ENCODE measurements at regions not wholly inside any gene's neighbourhood (a gene's known extent, or its start where the extent isn't known, plus 50 kb on each side); places are given as distances from the start of the nearest gene placed in this dataset.

GRCh38 chr18:70523035-70523791 lies 234.4 kb downstream of the SOCS6 start:
- TF ChIP-seq, protein P1, sequence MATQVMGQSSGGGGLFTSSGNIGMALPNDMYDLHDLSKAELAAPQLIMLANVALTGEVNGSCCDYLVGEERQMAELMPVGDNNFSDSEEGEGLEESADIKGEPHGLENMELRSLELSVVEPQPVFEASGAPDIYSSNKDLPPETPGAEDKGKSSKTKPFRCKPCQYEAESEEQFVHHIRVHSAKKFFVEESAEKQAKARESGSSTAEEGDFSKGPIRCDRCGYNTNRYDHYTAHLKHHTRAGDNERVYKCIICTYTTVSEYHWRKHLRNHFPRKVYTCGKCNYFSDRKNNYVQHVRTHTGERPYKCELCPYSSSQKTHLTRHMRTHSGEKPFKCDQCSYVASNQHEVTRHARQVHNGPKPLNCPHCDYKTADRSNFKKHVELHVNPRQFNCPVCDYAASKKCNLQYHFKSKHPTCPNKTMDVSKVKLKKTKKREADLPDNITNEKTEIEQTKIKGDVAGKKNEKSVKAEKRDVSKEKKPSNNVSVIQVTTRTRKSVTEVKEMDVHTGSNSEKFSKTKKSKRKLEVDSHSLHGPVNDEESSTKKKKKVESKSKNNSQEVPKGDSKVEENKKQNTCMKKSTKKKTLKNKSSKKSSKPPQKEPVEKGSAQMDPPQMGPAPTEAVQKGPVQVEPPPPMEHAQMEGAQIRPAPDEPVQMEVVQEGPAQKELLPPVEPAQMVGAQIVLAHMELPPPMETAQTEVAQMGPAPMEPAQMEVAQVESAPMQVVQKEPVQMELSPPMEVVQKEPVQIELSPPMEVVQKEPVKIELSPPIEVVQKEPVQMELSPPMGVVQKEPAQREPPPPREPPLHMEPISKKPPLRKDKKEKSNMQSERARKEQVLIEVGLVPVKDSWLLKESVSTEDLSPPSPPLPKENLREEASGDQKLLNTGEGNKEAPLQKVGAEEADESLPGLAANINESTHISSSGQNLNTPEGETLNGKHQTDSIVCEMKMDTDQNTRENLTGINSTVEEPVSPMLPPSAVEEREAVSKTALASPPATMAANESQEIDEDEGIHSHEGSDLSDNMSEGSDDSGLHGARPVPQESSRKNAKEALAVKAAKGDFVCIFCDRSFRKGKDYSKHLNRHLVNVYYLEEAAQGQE (IDR thresholded peaks at IDR 0.05; ENCODE audit: insufficient read depth in 1 of 2, low read depth in 2 of 2, low read length in 1 of 2): no peak
- TF ChIP-seq SIN3A (IDR thresholded peaks at IDR 0.05; ENCODE audit: borderline replicate concordance, insufficient read depth, low read depth, low read length): no peak
- TF ChIP-seq TCF7L2 (IDR thresholded peaks at IDR 0.05; ENCODE audit: low read depth, low read length): peak; percentile 87
- TF ChIP-seq POLR2AphosphoS5 (IDR thresholded peaks at IDR 0.05; ENCODE audit: low read depth, low read length): peak; percentile 72
- TF ChIP-seq, protein P2, sequence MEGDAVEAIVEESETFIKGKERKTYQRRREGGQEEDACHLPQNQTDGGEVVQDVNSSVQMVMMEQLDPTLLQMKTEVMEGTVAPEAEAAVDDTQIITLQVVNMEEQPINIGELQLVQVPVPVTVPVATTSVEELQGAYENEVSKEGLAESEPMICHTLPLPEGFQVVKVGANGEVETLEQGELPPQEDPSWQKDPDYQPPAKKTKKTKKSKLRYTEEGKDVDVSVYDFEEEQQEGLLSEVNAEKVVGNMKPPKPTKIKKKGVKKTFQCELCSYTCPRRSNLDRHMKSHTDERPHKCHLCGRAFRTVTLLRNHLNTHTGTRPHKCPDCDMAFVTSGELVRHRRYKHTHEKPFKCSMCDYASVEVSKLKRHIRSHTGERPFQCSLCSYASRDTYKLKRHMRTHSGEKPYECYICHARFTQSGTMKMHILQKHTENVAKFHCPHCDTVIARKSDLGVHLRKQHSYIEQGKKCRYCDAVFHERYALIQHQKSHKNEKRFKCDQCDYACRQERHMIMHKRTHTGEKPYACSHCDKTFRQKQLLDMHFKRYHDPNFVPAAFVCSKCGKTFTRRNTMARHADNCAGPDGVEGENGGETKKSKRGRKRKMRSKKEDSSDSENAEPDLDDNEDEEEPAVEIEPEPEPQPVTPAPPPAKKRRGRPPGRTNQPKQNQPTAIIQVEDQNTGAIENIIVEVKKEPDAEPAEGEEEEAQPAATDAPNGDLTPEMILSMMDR (IDR thresholded peaks at IDR 0.05): no peak
- H3K27ac ChIP-seq (ENCODE audit: low read length): peak overlapping the region; percentile 85
- ATAC-seq (peak; percentile 97), DNase-seq (ENCODE audit: low read depth, low spot score) (no peak)
- ChIA-PET POLR2A (no interaction called here), CTCF (no interaction called here)
- H3K27me3 ChIP-seq (ENCODE audit: control insufficient read depth, insufficient read depth, low read length): no peaks in the 10 kb centered on the region
- H3K4me1 ChIP-seq (ENCODE audit: control insufficient read depth, insufficient read depth, low read length): peaks cover 35% of the 10 kb centered on the region
- intact Hi-C loops (cut with micrococcal nuclease; ENCODE audit: unreplicated experiment) (no loop called here), in situ Hi-C loops (cut with HindIII; ENCODE audit: low pct_unique_long_range_greater_than_20kb, low sequenced_read_pairs) (no loop called here)
- H3K4me3 ChIP-seq (ENCODE audit: low read depth in 2 of 2, low read length in 2 of 2): peak overlapping the region in 1 of 2 experiments; percentile 18; a peak in 1 of 4 replicates
- no peaks in the 10 kb centered on the region for H3K36me3 ChIP-seq (ENCODE audit: control insufficient read depth, insufficient read depth, low read length)
- H3K9me3 ChIP-seq (ENCODE audit: control insufficient read depth, insufficient read depth, low read depth, low read length): no peaks in the 10 kb centered on the region
- no TSS peak for BruUV-seq (replicated peaks)

- Histone ChIP-seq H3K9me3 (ENCODE audit: control insufficient read depth, insufficient read depth, low read depth, low read length) (no peaks in the 10 kb centered on the region), H3K27ac (ENCODE audit: low read length) (peak overlapping the region; percentile 82), H3K4me3 (ENCODE audit: low read depth in 2 of 2, low read length in 2 of 2) (no peak overlapping the region), H3K27me3 (ENCODE audit: control insufficient read depth, insufficient read depth, low read length) (no peaks in the 10 kb centered on the region), H3K36me3 (ENCODE audit: control insufficient read depth, insufficient read depth, low read length) (no peaks in the 10 kb centered on the region), H3K4me1 (ENCODE audit: control insufficient read depth, insufficient read depth, low read length) (peaks cover 35% of the 10 kb centered on the region)
- POLR2A ChIA-PET: no interaction called here
- ATAC-seq: no peak
- TF ChIP-seq POLR2AphosphoS5 (IDR thresholded peaks at IDR 0.05; ENCODE audit: low read depth, low read length): no peak
- TF ChIP-seq SIN3A (IDR thresholded peaks at IDR 0.05; ENCODE audit: borderline replicate concordance, insufficient read depth, low read depth, low read length): no peak
- TF ChIP-seq, protein P1 (IDR thresholded peaks at IDR 0.05; ENCODE audit: insufficient read depth in 1 of 2, low read depth in 2 of 2, low read length in 1 of 2): no peak
- no peak for TF ChIP-seq TCF7L2 (IDR thresholded peaks at IDR 0.05; ENCODE audit: low read depth, low read length)
- TF ChIP-seq, protein P2 (IDR thresholded peaks at IDR 0.05): no peak
- in situ Hi-C loops (cut with HindIII; ENCODE audit: low pct_unique_long_range_greater_than_20kb, low sequenced_read_pairs): no loop called here
- no peak for DNase-seq (ENCODE audit: low read depth, low spot score)
- intact Hi-C loops (cut with micrococcal nuclease; ENCODE audit: unreplicated experiment): no loop called here
- BruUV-seq (replicated peaks): no TSS peak
- CTCF ChIA-PET: no interaction called here
These were observed 233.4 kb downstream of the SOCS6 start for GRCh38 chr18:70522183-70522680.
